ENCODE measurements at regions not wholly inside any gene's neighbourhood (a gene's known extent, or its start where the extent isn't known, plus 50 kb on each side); places are given as distances from the start of the nearest gene placed in this dataset.

- no peak for TF ChIP-seq POLR2A (IDR thresholded peaks at IDR 0.05; ENCODE audit: low read depth, low read length)
- no peak for TF ChIP-seq CTCF (IDR thresholded peaks at IDR 0.05; ENCODE audit: extremely low read depth in 1 of 2, insufficient read depth in 1 of 2, low read depth in 1 of 2, low read length in 2 of 2)
- TF ChIP-seq EZH2 (IDR thresholded peaks at IDR 0.05; ENCODE audit: borderline replicate concordance, low read depth, low read length, severe bottlenecking), result no peak
- TF ChIP-seq POLR2AphosphoS5 (IDR thresholded peaks at IDR 0.05; ENCODE audit: insufficient read depth, low read depth, low read length), result no peak
These were observed 76.0 kb upstream of the PIP5K1B start for GRCh38 chr9:68629042-68629441.

All from endothelial cell of umbilical vein (primary cell).